Left forelimb (tissue), 1 donor: ENCODE measurements at regions not wholly inside any gene's neighbourhood (a gene's known extent, or its start where the extent isn't known, plus 50 kb on each side); places are given as distances from the start of the nearest gene placed in this dataset.

Experiments used
- DNase-seq: peaks from one replicate; pipeline ENCODE4 v3.0.0-alpha.2; 2018; ENCODE audit warnings: low spot score

DNA sequence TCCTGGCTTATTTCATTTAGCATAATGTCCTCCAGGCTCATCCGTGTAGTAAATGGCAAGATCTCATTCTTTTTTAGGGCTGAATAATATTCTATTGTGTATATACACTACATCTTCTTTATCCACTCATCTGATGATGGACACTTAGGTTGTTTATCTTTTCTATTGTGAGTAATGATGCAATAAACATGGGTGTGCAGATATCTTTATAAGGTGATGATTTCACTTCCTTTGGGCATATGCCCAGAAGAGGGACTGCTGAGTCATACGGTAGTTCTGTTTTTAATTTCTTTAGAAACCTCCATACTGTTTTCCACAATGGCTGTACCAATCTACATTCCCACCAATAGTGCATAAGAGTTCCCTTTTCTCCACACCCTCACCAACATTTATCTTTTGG is 317.6 kb upstream of the CNKSR2 start:
- DNase-seq = no peak

- no peak for DNase-seq
Observed at GRCh38 chrX:21047034-21047455, 327.2 kb upstream of the CNKSR2 start.

DNA sequence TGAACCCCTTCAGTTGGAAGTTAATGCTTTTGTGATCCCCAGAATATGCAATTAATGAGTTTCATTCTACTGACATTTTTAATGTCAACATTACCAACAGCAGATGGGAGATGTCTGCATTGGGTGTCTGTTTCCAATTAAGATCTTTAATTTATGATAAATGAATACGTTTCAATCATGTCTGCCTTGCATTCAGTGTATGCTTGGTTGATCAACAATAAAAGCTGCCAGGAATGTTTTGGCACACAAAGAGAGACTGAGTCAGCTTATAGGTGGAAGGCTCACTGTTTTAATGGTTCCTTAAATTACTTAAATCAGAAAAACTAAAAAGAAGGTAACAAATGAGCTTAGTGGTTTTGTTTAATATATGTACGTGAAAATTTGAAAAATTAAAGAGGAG is 359.9 kb upstream of the CNKSR2 start:
- DNase-seq = no peak

GRCh38 chrX:21004835-21005234 is 369.4 kb upstream of the CNKSR2 start:
- no peak for DNase-seq

DNA sequence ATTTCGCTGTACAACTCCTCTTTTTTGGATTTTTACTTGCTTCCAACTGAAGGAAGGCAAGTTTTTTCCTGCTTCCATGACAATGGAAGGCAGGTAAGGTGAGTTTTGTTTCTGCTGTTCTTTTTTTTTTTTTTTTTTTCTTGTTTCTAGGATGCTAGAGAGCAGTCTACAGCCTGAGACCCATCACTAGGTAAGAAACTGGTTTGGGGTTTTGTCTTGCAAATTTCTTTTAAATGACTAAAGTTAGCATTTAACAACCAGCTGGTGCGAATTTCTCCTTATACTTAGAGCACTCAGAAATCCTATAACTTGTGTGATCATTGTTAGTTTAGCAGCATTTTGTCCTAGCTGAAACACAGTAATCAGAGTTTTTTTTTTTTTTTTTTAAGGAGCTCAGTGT is 378.4 kb upstream of the CNKSR2 start:
- no peak for DNase-seq

GRCh38 chrX:20989361-20989760 is 384.9 kb upstream of the CNKSR2 start:
- no peak for DNase-seq

- no peak for DNase-seq
Observed at GRCh38 chrX:20988804-20989203, 385.4 kb upstream of the CNKSR2 start.

GRCh38 chrX:20988118-20988517 is 386.1 kb upstream of the CNKSR2 start:
- no peak for DNase-seq

- DNase-seq = no peak
Observed at GRCh38 chrX:20980426-20980825, 393.8 kb upstream of the CNKSR2 start.

- no peak for DNase-seq
Observed at GRCh38 chrX:20974326-20974725, 399.9 kb upstream of the CNKSR2 start.

- no peak for DNase-seq
Observed at GRCh38 chrX:20973038-20973437, 401.2 kb upstream of the CNKSR2 start.

- no peak for DNase-seq
Observed at GRCh38 chrX:20971250-20971649, 403.0 kb upstream of the CNKSR2 start.

GRCh38 chrX:20969565-20969964 is 404.7 kb upstream of the CNKSR2 start:
- DNase-seq = no peak

DNA sequence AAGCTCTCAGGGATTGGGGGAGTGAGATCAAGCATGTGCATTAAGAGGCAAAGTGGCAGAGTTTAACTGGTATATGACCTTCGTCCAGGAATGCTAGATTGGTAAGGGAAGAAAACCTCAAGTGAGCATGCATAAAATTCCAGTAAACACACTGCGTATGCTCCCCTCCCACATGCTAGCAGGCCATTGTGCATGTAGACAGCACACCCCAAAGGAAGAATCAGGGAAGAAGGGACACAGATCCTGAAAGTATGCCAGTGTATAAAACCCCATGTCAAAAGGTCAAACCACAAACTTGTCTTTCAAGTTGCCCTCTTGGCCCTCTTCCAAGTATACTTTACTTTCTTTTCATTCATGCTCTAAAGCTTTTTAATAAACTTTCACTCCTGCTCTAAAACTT is 405.2 kb upstream of the CNKSR2 start:
- DNase-seq = no peak

GRCh38 chrX:20967725-20968124 is 406.5 kb upstream of the CNKSR2 start:
- DNase-seq = no peak

DNA sequence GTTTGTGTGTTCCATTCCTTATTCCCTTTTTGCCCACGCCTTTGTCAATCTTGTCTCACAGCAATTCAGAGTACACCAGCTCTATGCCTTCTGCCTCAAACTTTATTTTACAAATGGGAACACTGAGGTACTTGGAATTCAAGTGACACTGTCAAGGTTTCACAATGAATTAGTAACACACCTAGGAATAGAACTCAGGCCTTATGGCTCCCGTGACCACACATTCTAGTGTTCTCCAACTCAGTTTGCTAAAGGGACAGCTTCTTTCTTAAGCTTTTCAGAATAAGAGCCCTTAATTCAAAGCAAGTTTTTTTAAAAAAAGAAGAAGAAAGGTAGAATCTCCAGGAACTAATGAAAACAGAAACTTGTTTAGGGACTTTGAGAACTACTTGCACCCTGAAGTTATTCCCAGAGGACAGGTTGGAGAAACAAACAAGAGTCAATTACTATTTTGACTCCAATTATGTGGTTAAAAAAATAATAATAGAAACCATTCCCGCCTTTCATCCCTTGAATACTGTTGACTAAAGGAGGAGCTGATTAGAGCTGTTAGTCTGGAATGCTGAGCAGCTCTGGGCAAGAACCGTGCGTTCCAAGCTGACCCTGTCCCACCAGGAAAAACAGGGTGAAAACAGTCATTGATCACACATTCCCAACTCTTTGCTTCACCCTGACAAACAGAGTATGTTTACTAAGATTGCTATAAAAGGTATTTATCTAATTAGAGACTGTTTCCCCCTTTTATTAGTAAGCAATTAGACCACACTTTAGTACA is 408.8 kb upstream of the CNKSR2 start:
- DNase-seq = no peak

DNA sequence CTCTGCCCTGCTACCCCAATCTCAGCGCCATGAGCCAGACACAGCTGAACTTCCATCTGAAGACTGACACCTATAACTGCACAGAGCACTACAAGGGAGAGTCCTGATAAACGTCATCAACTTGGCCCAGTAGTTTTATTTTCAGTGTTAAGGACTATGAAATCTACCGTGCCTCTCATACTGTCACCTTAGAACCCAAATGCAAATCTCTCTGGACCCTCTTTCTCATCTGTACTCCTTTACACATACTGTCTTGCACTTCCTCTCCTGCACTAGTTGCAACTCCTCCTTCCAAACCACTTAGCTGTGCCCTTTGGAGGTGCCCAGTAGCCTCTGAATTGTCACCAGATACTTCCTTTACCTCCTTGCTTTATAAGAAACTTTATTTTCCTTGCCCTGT is 420.2 kb upstream of the CNKSR2 start:
- DNase-seq = no peak

DNA sequence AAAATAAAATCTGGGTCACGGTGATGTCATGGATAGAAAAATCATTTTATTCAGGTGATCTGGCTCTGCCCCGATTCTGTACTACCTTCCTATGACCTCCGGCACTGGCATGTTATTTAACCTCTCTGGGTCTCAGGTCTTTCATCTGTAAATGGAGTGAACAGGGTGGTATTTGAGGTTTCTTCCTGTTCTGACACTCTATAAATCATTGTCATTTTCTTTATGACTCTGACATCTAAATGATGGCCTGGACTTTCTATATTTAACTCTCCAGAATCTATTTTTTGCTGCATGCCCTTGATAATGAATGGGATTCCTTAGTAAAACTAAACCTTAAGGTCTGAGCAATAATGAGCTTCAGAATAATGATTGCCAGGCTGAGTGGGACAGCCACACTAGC is 422.0 kb upstream of the CNKSR2 start:
- DNase-seq = no peak

GRCh38 chrX:20951016-20951810 is 423.0 kb upstream of the CNKSR2 start:
- DNase-seq = no peak

DNA sequence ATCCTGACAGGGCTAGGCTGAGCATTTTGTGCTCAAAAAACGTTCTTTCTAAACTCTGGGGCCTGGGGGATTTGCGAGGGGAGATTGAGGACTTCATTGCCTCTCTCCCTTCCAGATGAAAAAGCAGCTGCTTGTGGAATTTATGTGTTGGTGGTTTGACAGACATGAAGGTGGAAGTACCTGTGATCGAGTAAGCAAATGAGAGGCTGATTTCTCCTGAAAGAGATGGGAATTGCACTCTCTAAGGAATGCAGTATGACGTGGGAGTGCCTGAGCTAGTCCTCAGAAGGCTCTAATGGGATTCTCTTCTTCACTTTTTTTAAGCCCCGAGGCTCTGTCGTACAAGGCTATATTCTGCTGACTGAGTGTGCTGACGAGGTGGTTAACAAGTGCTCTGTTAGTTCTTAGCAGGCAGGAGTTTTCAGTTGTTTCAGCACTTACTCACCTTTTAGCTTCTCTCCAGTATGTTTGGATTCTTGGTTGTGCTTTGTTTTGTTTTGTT is 426.8 kb upstream of the CNKSR2 start:
- no peak for DNase-seq

- no peak for DNase-seq
Observed at GRCh38 chrX:20913760-20914159, 460.5 kb upstream of the CNKSR2 start.

DNA sequence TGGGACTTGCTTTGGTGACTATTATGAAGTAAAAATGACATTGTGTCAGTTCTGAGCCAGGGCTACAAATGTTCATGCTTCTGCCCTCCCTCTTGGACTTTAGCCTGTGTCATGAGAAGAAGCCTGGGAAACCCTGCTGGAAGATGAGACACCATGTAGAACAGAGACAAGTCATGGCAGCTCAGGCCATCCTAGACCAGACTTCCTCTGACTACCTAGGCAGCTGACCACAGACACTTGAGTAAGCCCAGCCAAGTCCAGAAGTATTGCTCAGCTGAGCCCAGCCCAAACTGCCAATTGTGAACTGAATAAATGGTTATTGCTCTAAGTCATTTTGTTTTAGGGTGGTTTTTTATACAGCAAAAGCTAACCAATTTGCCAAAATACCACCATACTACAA is 467.6 kb upstream of the CNKSR2 start:
- DNase-seq = no peak

- no peak for DNase-seq
Observed at GRCh38 chrX:20884565-20884964, 489.7 kb upstream of the CNKSR2 start.
